PC-3 (cell line): ENCODE measurements at regions not wholly inside any gene's neighbourhood (a gene's known extent, or its start where the extent isn't known, plus 50 kb on each side); places are given as distances from the start of the nearest gene placed in this dataset.

Source experiments
- EZH2 ChIP-seq: fragments of 300-600 bp; sonication (generic); IDR thresholded peaks from one replicate; pipeline ENCODE4 v1.6.1; 2017; ENCODE audit warnings: antibody characterized with exemption, mild to moderate bottlenecking, low read length; ENCODE audit not compliant: unreplicated experiment
- EZH2phosphoT487 ChIP-seq: fragments of 300-600 bp; sonication (generic); IDR thresholded peaks from 2 replicates; pipeline ENCODE4 v1.6.1; 2018; ENCODE audit warnings: mild to moderate bottlenecking, antibody characterized with exemption, low read length, borderline replicate concordance
- TF ChIP-seq, protein P1 (sequence below): fragments of 300-600 bp; sonication (generic); conservative IDR thresholded peaks from 2 replicates; pipeline ENCODE4 v1.5.1; 2017; ENCODE audit warnings: antibody characterized with exemption, low read depth, mild to moderate bottlenecking, low read length

GRCh38 chr10:35739998-35740397 lies 97.9 kb upstream of the FZD8 start:
- TF ChIP-seq, protein P1, sequence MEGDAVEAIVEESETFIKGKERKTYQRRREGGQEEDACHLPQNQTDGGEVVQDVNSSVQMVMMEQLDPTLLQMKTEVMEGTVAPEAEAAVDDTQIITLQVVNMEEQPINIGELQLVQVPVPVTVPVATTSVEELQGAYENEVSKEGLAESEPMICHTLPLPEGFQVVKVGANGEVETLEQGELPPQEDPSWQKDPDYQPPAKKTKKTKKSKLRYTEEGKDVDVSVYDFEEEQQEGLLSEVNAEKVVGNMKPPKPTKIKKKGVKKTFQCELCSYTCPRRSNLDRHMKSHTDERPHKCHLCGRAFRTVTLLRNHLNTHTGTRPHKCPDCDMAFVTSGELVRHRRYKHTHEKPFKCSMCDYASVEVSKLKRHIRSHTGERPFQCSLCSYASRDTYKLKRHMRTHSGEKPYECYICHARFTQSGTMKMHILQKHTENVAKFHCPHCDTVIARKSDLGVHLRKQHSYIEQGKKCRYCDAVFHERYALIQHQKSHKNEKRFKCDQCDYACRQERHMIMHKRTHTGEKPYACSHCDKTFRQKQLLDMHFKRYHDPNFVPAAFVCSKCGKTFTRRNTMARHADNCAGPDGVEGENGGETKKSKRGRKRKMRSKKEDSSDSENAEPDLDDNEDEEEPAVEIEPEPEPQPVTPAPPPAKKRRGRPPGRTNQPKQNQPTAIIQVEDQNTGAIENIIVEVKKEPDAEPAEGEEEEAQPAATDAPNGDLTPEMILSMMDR: no peak
- no peak for TF ChIP-seq EZH2
- TF ChIP-seq EZH2phosphoT487: no peak
